Activated naive CD8-positive, alpha-beta T cell treated with anti-CD3 and anti-CD28 coated beads for 36 hours (primary cell): ENCODE measurements at regions not wholly inside any gene's neighbourhood (a gene's known extent, or its start where the extent isn't known, plus 50 kb on each side); places are given as distances from the start of the nearest gene placed in this dataset.
"Not testable (repeated sequence)": the region's sequence is repeated elsewhere in the genome, so short reads cannot be mapped to it uniquely, and the experiment has no call there.

ENCODE experiments used
- DNase-seq: peaks from one replicate; pipeline ENCODE4 v3.0.0; 2021
- H3K27ac Mint-ChIP-seq: one replicate; pipeline ENCODE4 v1.8.0; 2022; ENCODE audit warnings: mild to moderate bottlenecking, moderate library complexity, mixed read lengths
- H3K27me3 Mint-ChIP-seq: one replicate; pipeline ENCODE4 v1.8.0; 2022; ENCODE audit warnings: mild to moderate bottlenecking, mixed read lengths
- H3K36me3 Mint-ChIP-seq: one replicate; pipeline ENCODE4 v1.8.0; 2021; ENCODE audit warnings: mild to moderate bottlenecking, mixed read lengths
- H3K4me1 Mint-ChIP-seq: one replicate; pipeline ENCODE4 v1.8.0; 2021; ENCODE audit warnings: mixed read lengths
- H3K4me3 Mint-ChIP-seq: one replicate; pipeline ENCODE4 v1.8.0; 2022; ENCODE audit warnings: mild to moderate bottlenecking, moderate library complexity, mixed read lengths
- H3K9me3 Mint-ChIP-seq: one replicate; pipeline ENCODE4 v1.8.0; 2022; ENCODE audit warnings: mixed read lengths

- no peak overlapping the region for H3K27ac Mint-ChIP-seq
- no peaks in the 10 kb centered on the region for H3K36me3 Mint-ChIP-seq
- no peak overlapping the region for H3K4me3 Mint-ChIP-seq
- H3K27me3 Mint-ChIP-seq = no peaks in the 10 kb centered on the region
- no peaks in the 10 kb centered on the region for H3K4me1 Mint-ChIP-seq
- no peak for DNase-seq
- peaks cover 4% of the 10 kb centered on the region for H3K9me3 Mint-ChIP-seq
Observed at GRCh38 chr1:163983097-163983496, 575.9 kb upstream of the PBX1 start.

- Mint-ChIP-seq H3K4me3 (no peak overlapping the region), H3K4me1 (no peaks in the 10 kb centered on the region), H3K27ac (no peak overlapping the region), H3K36me3 (no peaks in the 10 kb centered on the region), H3K9me3 (peaks cover 5% of the 10 kb centered on the region), H3K27me3 (no peaks in the 10 kb centered on the region)
- DNase-seq = no peak
Observed at GRCh38 chr1:163985700-163986099, 573.3 kb upstream of the PBX1 start.

- Mint-ChIP-seq H3K27me3 (no peaks in the 10 kb centered on the region), H3K36me3 (no peaks in the 10 kb centered on the region), H3K27ac (no peak overlapping the region), H3K4me1 (no peaks in the 10 kb centered on the region), H3K4me3 (no peak overlapping the region), H3K9me3 (peaks cover 16% of the 10 kb centered on the region)
- no peak for DNase-seq
Observed at GRCh38 chr1:163999131-163999530, 559.9 kb upstream of the PBX1 start.

- not testable (repeated sequence) for H3K4me3 Mint-ChIP-seq, DNase-seq, H3K27ac Mint-ChIP-seq, H3K27me3 Mint-ChIP-seq, H3K4me1 Mint-ChIP-seq, H3K36me3 Mint-ChIP-seq
- H3K9me3 Mint-ChIP-seq = peaks cover 21% of the 10 kb centered on the region
Observed at GRCh38 chr1:164006186-164006585, 552.8 kb upstream of the PBX1 start.

GRCh38 chr1:164006621-164007020 lies 552.4 kb upstream of the PBX1 start:
- H3K27ac Mint-ChIP-seq = no peak overlapping the region
- peaks cover 19% of the 10 kb centered on the region for H3K9me3 Mint-ChIP-seq
- no peaks in the 10 kb centered on the region for H3K4me1 Mint-ChIP-seq
- no peak for DNase-seq
- H3K36me3 Mint-ChIP-seq = no peaks in the 10 kb centered on the region
- H3K4me3 Mint-ChIP-seq = no peak overlapping the region
- no peaks in the 10 kb centered on the region for H3K27me3 Mint-ChIP-seq

- Mint-ChIP-seq H3K36me3 (no peaks in the 10 kb centered on the region), H3K4me3 (no peak overlapping the region), H3K4me1 (no peaks in the 10 kb centered on the region), H3K9me3 (peaks cover 14% of the 10 kb centered on the region), H3K27ac (no peak overlapping the region), H3K27me3 (no peaks in the 10 kb centered on the region)
- DNase-seq = no peak
Observed at GRCh38 chr1:164017239-164017638, 541.7 kb upstream of the PBX1 start.

GRCh38 chr1:164020391-164020790 lies 538.6 kb upstream of the PBX1 start:
- Mint-ChIP-seq H3K36me3 (no peaks in the 10 kb centered on the region), H3K27me3 (no peaks in the 10 kb centered on the region), H3K27ac (no peak overlapping the region), H3K4me1 (no peaks in the 10 kb centered on the region), H3K4me3 (no peak overlapping the region), H3K9me3 (peaks cover 10% of the 10 kb centered on the region)
- DNase-seq = no peak

GRCh38 chr1:164021813-164022212 lies 537.2 kb upstream of the PBX1 start:
- H3K27ac Mint-ChIP-seq = no peak overlapping the region

GRCh38 chr1:164033782-164034181 lies 525.2 kb upstream of the PBX1 start:
- H3K4me1 Mint-ChIP-seq = no peaks in the 10 kb centered on the region

More at GRCh38 chr1:164021813-164022212, 537.2 kb upstream of the PBX1 start:
- Mint-ChIP-seq H3K4me1 (no peaks in the 10 kb centered on the region), H3K9me3 (peaks cover 7% of the 10 kb centered on the region), H3K27me3 (no peaks in the 10 kb centered on the region), H3K4me3 (no peak overlapping the region), H3K36me3 (no peaks in the 10 kb centered on the region)
- no peak for DNase-seq

GRCh38 chr1:164040754-164041153 lies 518.2 kb upstream of the PBX1 start:
- Mint-ChIP-seq H3K27me3 (no peaks in the 10 kb centered on the region), H3K27ac (no peak overlapping the region), H3K4me3 (no peak overlapping the region), H3K4me1 (no peaks in the 10 kb centered on the region), H3K36me3 (no peaks in the 10 kb centered on the region), H3K9me3 (peaks cover 3% of the 10 kb centered on the region)
- no peak for DNase-seq

More at GRCh38 chr1:164033782-164034181, 525.2 kb upstream of the PBX1 start:
- no peak for DNase-seq
- Mint-ChIP-seq H3K27ac (no peak overlapping the region), H3K27me3 (no peaks in the 10 kb centered on the region), H3K36me3 (no peaks in the 10 kb centered on the region), H3K9me3 (peaks cover 14% of the 10 kb centered on the region), H3K4me3 (no peak overlapping the region)

GRCh38 chr1:164051782-164052181 lies 507.2 kb upstream of the PBX1 start:
- Mint-ChIP-seq H3K36me3 (no peaks in the 10 kb centered on the region), H3K9me3 (peaks cover 3% of the 10 kb centered on the region), H3K4me1 (no peaks in the 10 kb centered on the region), H3K27ac (no peak overlapping the region), H3K4me3 (no peak overlapping the region), H3K27me3 (no peaks in the 10 kb centered on the region)
- DNase-seq = no peak

GRCh38 chr1:164054331-164054730 lies 504.7 kb upstream of the PBX1 start:
- peaks cover 6% of the 10 kb centered on the region for H3K9me3 Mint-ChIP-seq
- H3K36me3 Mint-ChIP-seq = no peaks in the 10 kb centered on the region
- H3K27ac Mint-ChIP-seq = no peak overlapping the region
- no peak for DNase-seq
- H3K27me3 Mint-ChIP-seq = no peaks in the 10 kb centered on the region
- H3K4me3 Mint-ChIP-seq = no peak overlapping the region
- no peaks in the 10 kb centered on the region for H3K4me1 Mint-ChIP-seq

- Mint-ChIP-seq H3K9me3 (peaks cover 6% of the 10 kb centered on the region), H3K4me1 (no peaks in the 10 kb centered on the region), H3K36me3 (no peaks in the 10 kb centered on the region), H3K27ac (no peak overlapping the region), H3K27me3 (no peaks in the 10 kb centered on the region), H3K4me3 (no peak overlapping the region)
- DNase-seq = no peak
Observed at GRCh38 chr1:164058198-164058597, 500.8 kb upstream of the PBX1 start.

GRCh38 chr1:164061528-164061927 lies 497.5 kb upstream of the PBX1 start:
- no peaks in the 10 kb centered on the region for H3K4me1 Mint-ChIP-seq
- H3K9me3 Mint-ChIP-seq = peaks cover 8% of the 10 kb centered on the region
- H3K4me3 Mint-ChIP-seq = no peak overlapping the region
- H3K27ac Mint-ChIP-seq = no peak overlapping the region
- no peaks in the 10 kb centered on the region for H3K36me3 Mint-ChIP-seq
- no peaks in the 10 kb centered on the region for H3K27me3 Mint-ChIP-seq
- DNase-seq = no peak

GRCh38 chr1:164064501-164064900 lies 494.5 kb upstream of the PBX1 start:
- no peak for DNase-seq
- Mint-ChIP-seq H3K27me3 (no peaks in the 10 kb centered on the region), H3K4me1 (no peaks in the 10 kb centered on the region), H3K27ac (no peak overlapping the region), H3K4me3 (no peak overlapping the region), H3K36me3 (no peaks in the 10 kb centered on the region), H3K9me3 (peaks cover 14% of the 10 kb centered on the region)

- peaks cover 30% of the 10 kb centered on the region for H3K9me3 Mint-ChIP-seq
- no peak for DNase-seq
- no peaks in the 10 kb centered on the region for H3K27me3 Mint-ChIP-seq
- no peaks in the 10 kb centered on the region for H3K36me3 Mint-ChIP-seq
- no peak overlapping the region for H3K27ac Mint-ChIP-seq
- no peak overlapping the region for H3K4me3 Mint-ChIP-seq
- no peaks in the 10 kb centered on the region for H3K4me1 Mint-ChIP-seq
Observed at GRCh38 chr1:164071288-164071687, 487.7 kb upstream of the PBX1 start.

- H3K27ac Mint-ChIP-seq = no peak overlapping the region
- no peak overlapping the region for H3K4me3 Mint-ChIP-seq
- H3K4me1 Mint-ChIP-seq = no peaks in the 10 kb centered on the region
- H3K36me3 Mint-ChIP-seq = no peaks in the 10 kb centered on the region
- DNase-seq = no peak
- H3K9me3 Mint-ChIP-seq = peaks cover 11% of the 10 kb centered on the region
- H3K27me3 Mint-ChIP-seq = no peaks in the 10 kb centered on the region
Observed at GRCh38 chr1:164086832-164087231, 472.2 kb upstream of the PBX1 start.
